Prostate gland (tissue), 2 donors: ENCODE measurements at regions not wholly inside any gene's neighbourhood (a gene's known extent, or its start where the extent isn't known, plus 50 kb on each side); places are given as distances from the start of the nearest gene placed in this dataset.

Experiments used
- CTCF ChIP-seq, 4 experiments: fragments of 200-600 bp in 2 of 4; fragments of 450-650 bp in 2 of 4; sonication (generic) in 2 of 4; IDR thresholded peaks; 1 replicate in 3 of 4; 2 replicates in 1 of 4; pipeline ENCODE4 v1.5.1; 2016 to 2019; ENCODE audit warnings: antibody characterized with exemption in 4 of 4, mild to moderate bottlenecking in 2 of 4, moderate library complexity in 2 of 4
- POLR2A ChIP-seq: fragments of 450-650 bp; IDR thresholded peaks from one replicate; pipeline ENCODE4 v1.6.1; 2016; ENCODE audit warnings: antibody characterized with exemption, mild to moderate bottlenecking
- POLR2AphosphoS5 ChIP-seq: sonication (generic); formaldehyde crosslinking; IDR thresholded peaks from one replicate; pipeline ENCODE4 v1.6.1; 2017; ENCODE audit warnings: antibody characterized with exemption

GRCh38 chr17:77596491-77597417, 361.7 kb upstream of the TNRC6C start:
- TF ChIP-seq POLR2A: no peak
- TF ChIP-seq CTCF (IDR thresholded peaks at IDR 0.05): no peak
- no peak for TF ChIP-seq POLR2AphosphoS5
